Spleen (tissue), 11 donors: ENCODE measurements at regions not wholly inside any gene's neighbourhood (a gene's known extent, or its start where the extent isn't known, plus 50 kb on each side); places are given as distances from the start of the nearest gene placed in this dataset.

ENCODE experiments used
- DNase-seq: peaks from one replicate; pipeline ENCODE4 v3.0.0-alpha.2; 2020
- H3K27ac ChIP-seq, 8 donors: fragments of 200-600 bp; sonication (generic) in 7 of 8; 1 replicate in 4 of 8; 2 replicates in 4 of 8; pipeline versions ENCODE4 v1.5.0 to v1.8.0; 2016 to 2021; ENCODE audit warnings: inconsistent platforms in 4 of 8, mild to moderate bottlenecking in 4 of 8, moderate library complexity in 1 of 8
- H3K27me3 ChIP-seq, 7 donors: fragments of 200-600 bp; sonication (generic) in 6 of 7; replicated peaks in 1 of 7; 1 replicate in 4 of 7; 2 replicates in 3 of 7; pipeline versions ENCODE4 v1.5.0 to v1.8.0; 2016 to 2021; ENCODE audit warnings: inconsistent platforms in 3 of 7, mild to moderate bottlenecking in 1 of 7
- H3K36me3 ChIP-seq, 6 donors: fragments of 200-600 bp; sonication (generic) in 5 of 6; 1 replicate in 4 of 6; 2 replicates in 2 of 6; pipeline versions ENCODE4 v1.5.0 to v1.8.0; 2016 to 2021; ENCODE audit warnings: inconsistent platforms in 2 of 6
- H3K4me1 ChIP-seq, 6 donors: fragments of 200-600 bp; sonication (generic) in 5 of 6; 1 replicate in 3 of 6; 2 replicates in 3 of 6; pipeline versions ENCODE4 v1.5.0 to v1.8.0; 2016 to 2021; ENCODE audit warnings: inconsistent platforms in 3 of 6
- H3K4me3 ChIP-seq, 8 donors: fragments of 200-600 bp; sonication (generic) in 7 of 8; 1 replicate in 4 of 8; 2 replicates in 4 of 8; pipeline versions ENCODE4 v1.5.0 to v1.8.0; 2016 to 2021; ENCODE audit warnings: inconsistent platforms in 4 of 8, mild to moderate bottlenecking in 4 of 8, moderate library complexity in 2 of 8
- H3K9me3 ChIP-seq, 8 donors: fragments of 200-600 bp; sonication (generic) in 7 of 8; 1 replicate in 4 of 8; 2 replicates in 4 of 8; pipeline versions ENCODE4 v1.5.0 to v1.8.0; 2016 to 2021; ENCODE audit warnings: inconsistent platforms in 4 of 8
- CTCF ChIP-seq, 11 experiments: fragments of 200-600 bp in 7 of 11; fragments of 450-650 bp in 4 of 11; sonication (generic) in 4 of 11; IDR thresholded peaks in 8 of 11; conservative IDR thresholded peaks in 3 of 11; 1 replicate in 7 of 11; 2 replicates in 4 of 11; pipeline versions ENCODE4 v1.4.0 to v1.8.0; 2016 to 2021; ENCODE audit warnings: antibody characterized with exemption in 11 of 11, inconsistent platforms in 4 of 11, mild to moderate bottlenecking in 1 of 11
- POLR2A ChIP-seq, 3 donors: fragments of 450-650 bp; IDR thresholded peaks; one replicate each; pipeline ENCODE4 v1.5.1; 2017; ENCODE audit warnings: antibody characterized with exemption in 3 of 3, mild to moderate bottlenecking in 1 of 3
- POLR2AphosphoS5 ChIP-seq, 3 donors: sonication (generic); formaldehyde crosslinking; IDR thresholded peaks; one replicate each; pipeline ENCODE4 v1.5.1; 2017; ENCODE audit warnings: antibody characterized with exemption in 3 of 3
- WGBS, 5 donors: extraction: QIAGEN DNeasy Blood & Tissue Kit in 3 of 5; methylation state at CpG; one replicate each; pipeline versions ENCODE4 v1.1.5 to v1.1.7; 2013 to 2018; 5-methylcytosine and 5-hydroxymethylcytosine counted together
- intact Hi-C: fragments of 100-400 bp; cut with DNase I; formaldehyde crosslinking; loops from one replicate; pipeline ENCODE4 v1.15.0; 2023; ENCODE audit warnings: low total_unique reads
- donor health status: healthy with polysubstance abuse.
- donor health status: DM: no; HTN: no; CAD: no; lungs with moderate emphysema.
- donor health status: DM: no; HTN: no; CAD: no.
- donor health status: Bipolar disorder and iron deficiency.
- donor health status: healthy.
- donor health status: DM: no; HTN: no; CAD: no.
- donor health status: DM: yes; HTN: yes; CAD: no.

- Histone ChIP-seq H3K27me3 (no peaks in the 10 kb centered on the region), H3K9me3 (no peaks in the 10 kb centered on the region), H3K36me3 (no peaks in the 10 kb centered on the region), H3K27ac (no peak overlapping the region), H3K4me1 (peaks cover 0 to 17% (median 11%) of the 10 kb centered on the region in 6 donors), H3K4me3 (no peak overlapping the region)
- no peak for TF ChIP-seq POLR2AphosphoS5 (IDR thresholded peaks at IDR 0.05)
- no peak for TF ChIP-seq POLR2A (IDR thresholded peaks at IDR 0.05)
- no peak for TF ChIP-seq CTCF (IDR thresholded peaks at IDR 0.05 in 8 of 11, conservative IDR thresholded peaks at IDR 0.05 in 3 of 11)
- intact Hi-C loops, result no loop called here
- no peak for DNase-seq
- WGBS, 5 donors, result 91 to 98% (median 95%) methylated on average over 8 to 9 of the region's 9 CpGs
Observed at GRCh38 chr10:113978802-113979201, 64.9 kb upstream of the ADRB1 start.

- 80 to 92% (median 89%) methylated on average over 7 of the region's 7 CpGs for WGBS, 5 donors
- H3K4me1 ChIP-seq, result peaks cover 0 to 20% (median 11%) of the 10 kb centered on the region in 6 donors
- TF ChIP-seq POLR2A (IDR thresholded peaks at IDR 0.05), result no peak
- no peak for TF ChIP-seq POLR2AphosphoS5 (IDR thresholded peaks at IDR 0.05)
- no peak for TF ChIP-seq CTCF (IDR thresholded peaks at IDR 0.05 in 8 of 11, conservative IDR thresholded peaks at IDR 0.05 in 3 of 11)
- H3K4me3 ChIP-seq, result no peak overlapping the region
- intact Hi-C loops, result no loop called here
- no peaks in the 10 kb centered on the region for H3K27me3 ChIP-seq
- H3K36me3 ChIP-seq, result no peaks in the 10 kb centered on the region
- H3K9me3 ChIP-seq, result no peaks in the 10 kb centered on the region
- H3K27ac ChIP-seq, result no peak overlapping the region
- no peak for DNase-seq
Observed at GRCh38 chr10:113979409-113979808, 64.3 kb upstream of the ADRB1 start.

- Histone ChIP-seq H3K4me3 (no peak overlapping the region), H3K9me3 (no peaks in the 10 kb centered on the region), H3K4me1 (peaks cover 0 to 20% (median 11%) of the 10 kb centered on the region in 6 donors), H3K27me3 (no peaks in the 10 kb centered on the region), H3K27ac (no peak overlapping the region), H3K36me3 (no peaks in the 10 kb centered on the region)
- intact Hi-C loops, result no loop called here
- no peak for TF ChIP-seq POLR2AphosphoS5 (IDR thresholded peaks at IDR 0.05)
- TF ChIP-seq CTCF (IDR thresholded peaks at IDR 0.05 in 8 of 11, conservative IDR thresholded peaks at IDR 0.05 in 3 of 11), result peak in 3 of 11 experiments; percentile 12 to 30 (median 24)
- 80 to 92% (median 86%) methylated on average over 3 of the region's 3 CpGs for WGBS, 5 donors
- no peak for DNase-seq
Observed at GRCh38 chr10:113980408-113981087, 63.1 kb upstream of the ADRB1 start.

GRCh38 chr10:113982296-113982695 is 61.4 kb upstream of the ADRB1 start:
- no peak for TF ChIP-seq CTCF (IDR thresholded peaks at IDR 0.05 in 8 of 11, conservative IDR thresholded peaks at IDR 0.05 in 3 of 11)
- no peak for TF ChIP-seq POLR2A (IDR thresholded peaks at IDR 0.05)
- no peak for TF ChIP-seq POLR2AphosphoS5 (IDR thresholded peaks at IDR 0.05)
- DNase-seq, result no peak
- peaks cover 0 to 20% (median 11%) of the 10 kb centered on the region in 6 donors for H3K4me1 ChIP-seq
- peaks cover 0 to 4% (median 0%) of the 10 kb centered on the region in 8 donors for H3K9me3 ChIP-seq
- intact Hi-C loops, result no loop called here
- no peak overlapping the region for H3K27ac ChIP-seq
- no peak overlapping the region for H3K4me3 ChIP-seq
- no peaks in the 10 kb centered on the region for H3K36me3 ChIP-seq
- no peaks in the 10 kb centered on the region for H3K27me3 ChIP-seq
